Right renal pelvis (tissue), 4 donors: ENCODE measurements at regions not wholly inside any gene's neighbourhood (a gene's known extent, or its start where the extent isn't known, plus 50 kb on each side); places are given as distances from the start of the nearest gene placed in this dataset.

Experiments
- DNase-seq, 4 donors: peaks; one replicate each; pipeline ENCODE4 v3.0.0-alpha.2; 2013; ENCODE audit warnings: low read depth in 4 of 4, low spot score in 3 of 4, missing footprints in 1 of 4

GRCh38 chrX:155695419-155695818, 82.7 kb upstream of the TMLHE start:
- DNase-seq, result no peak

- no peak for DNase-seq
Observed at GRCh38 chrX:155694649-155695048, 81.9 kb upstream of the TMLHE start.

GRCh38 chrX:155682834-155683233, 70.1 kb upstream of the TMLHE start:
- DNase-seq, result no peak

GRCh38 chrX:155679715-155680114, 67.0 kb upstream of the TMLHE start:
- no peak for DNase-seq

DNA sequence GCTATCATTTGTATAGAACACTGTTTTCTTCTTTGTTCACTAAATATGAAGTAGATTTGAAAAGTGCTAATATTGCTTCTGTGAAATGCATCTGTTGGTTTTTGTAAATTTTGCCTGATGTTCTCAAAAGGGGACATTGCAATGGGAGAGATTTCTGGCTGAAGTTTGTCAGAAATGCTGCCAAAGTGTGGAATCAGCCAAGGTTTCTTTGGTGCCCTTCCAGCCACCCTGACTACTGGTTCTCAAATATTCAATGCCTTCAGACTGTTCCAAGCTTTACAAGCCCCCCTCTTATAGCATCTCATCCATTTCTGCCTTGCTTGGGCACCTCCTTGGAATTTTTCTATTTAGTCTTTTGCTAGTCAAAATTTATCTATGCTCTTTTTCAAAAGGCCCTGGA, 60.6 kb upstream of the TMLHE start:
- DNase-seq, result no peak

DNA sequence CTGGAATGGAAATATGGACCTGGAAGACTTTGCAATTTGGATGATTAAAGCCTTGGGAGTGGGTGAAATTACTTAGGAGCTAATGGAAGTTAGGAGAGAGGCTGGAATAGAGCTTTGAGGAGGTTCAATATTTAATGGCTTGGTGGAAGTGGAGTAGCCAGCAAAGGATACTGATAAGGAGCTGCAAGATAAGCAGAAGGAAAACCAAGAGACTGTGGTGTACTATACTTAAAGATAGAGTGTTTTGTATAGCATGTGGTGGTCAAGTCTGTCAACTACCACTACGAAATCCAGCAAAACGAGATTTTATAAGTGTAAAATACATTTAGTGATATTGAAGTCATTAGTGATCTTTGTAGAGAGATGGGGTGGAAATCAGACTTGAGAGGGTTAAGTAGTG, 54.0 kb upstream of the TMLHE start:
- no peak for DNase-seq
